Activated B cell treated with CpG ODN at 0.5 μM for 24 hours (primary cell): ENCODE measurements at regions not wholly inside any gene's neighbourhood (a gene's known extent, or its start where the extent isn't known, plus 50 kb on each side); places are given as distances from the start of the nearest gene placed in this dataset.

Experiments
- ATAC-seq: fragments of 200-7000 bp; cut with Tn5 transposase; one replicate; pipeline ENCODE4 v1.10.0; 2021; ENCODE audit warnings: low read depth, mild to moderate bottlenecking, moderate library complexity
- CTCF ChIA-PET: fragments of 350-600 bp; sonication (Branson Sonifier 250); formaldehyde crosslinking; loops from one replicate; lab custom pipeline; 2021; ENCODE audit warnings: antibody characterized with exemption; lab: Charles Lee
- POLR2A ChIA-PET: fragments of 350-600 bp; sonication (Branson Sonifier 250); formaldehyde crosslinking; loops from one replicate; lab custom pipeline; 2021; ENCODE audit warnings: antibody characterized with exemption; lab: Charles Lee
- DNase-seq: peaks from one replicate; pipeline ENCODE4 v3.0.0; 2022
- H3K27ac Mint-ChIP-seq: one replicate; pipeline ENCODE4 v1.8.0; 2020; ENCODE audit warnings: mixed read lengths
- H3K27me3 Mint-ChIP-seq: one replicate; pipeline ENCODE4 v1.8.0; 2021; ENCODE audit warnings: mixed read lengths
- H3K36me3 Mint-ChIP-seq: one replicate; pipeline ENCODE4 v1.8.0; 2021; ENCODE audit warnings: low read depth, mixed read lengths
- H3K4me1 Mint-ChIP-seq: one replicate; pipeline ENCODE4 v1.8.0; 2021; ENCODE audit warnings: mixed read lengths
- H3K4me3 Mint-ChIP-seq: one replicate; pipeline ENCODE4 v1.8.0; 2020; ENCODE audit warnings: mild to moderate bottlenecking, mixed read lengths
- H3K9me3 Mint-ChIP-seq: one replicate; pipeline ENCODE4 v1.8.0; 2020; ENCODE audit warnings: mixed read lengths
- CTCF ChIP-seq: fragments of 200-600 bp; IDR thresholded peaks from one replicate; pipeline ENCODE4 v1.8.0; 2022; ENCODE audit warnings: antibody characterized with exemption, mild to moderate bottlenecking
- intact Hi-C: fragments of 100-400 bp; cut with micrococcal nuclease; formaldehyde crosslinking; loops from one replicate; pipeline ENCODE4 v1.15.1; 2024

GRCh38 chr13:53743906-53744305 is 715.3 kb downstream of the OLFM4 start:
- no peak for ATAC-seq
- Mint-ChIP-seq H3K27me3 (no peaks in the 10 kb centered on the region), H3K36me3 (no peaks in the 10 kb centered on the region), H3K27ac (no peak overlapping the region), H3K9me3 (peaks cover 8% of the 10 kb centered on the region), H3K4me3 (no peak overlapping the region), H3K4me1 (no peaks in the 10 kb centered on the region)
- no peak for DNase-seq
- TF ChIP-seq CTCF, result no peak
- ChIA-PET POLR2A (no interaction called here), CTCF (no interaction called here)
- intact Hi-C loops, result no loop called here

- TF ChIP-seq CTCF, result no peak
- no peak for DNase-seq
These were observed 719.2 kb downstream of the OLFM4 start for GRCh38 chr13:53747825-53748224.

GRCh38 chr13:53749306-53749705 is 720.7 kb downstream of the OLFM4 start:
- no peaks in the 10 kb centered on the region for H3K4me1 Mint-ChIP-seq
- POLR2A ChIA-PET, result no interaction called here
- H3K36me3 Mint-ChIP-seq, result no peaks in the 10 kb centered on the region
- ATAC-seq (no peak), DNase-seq (no peak)
- no peak overlapping the region for H3K4me3 Mint-ChIP-seq
- H3K27me3 Mint-ChIP-seq, result no peaks in the 10 kb centered on the region
- H3K27ac Mint-ChIP-seq, result no peak overlapping the region
- H3K9me3 Mint-ChIP-seq, result peaks cover 4% of the 10 kb centered on the region
- intact Hi-C loops, result no loop called here
- TF ChIP-seq CTCF, result no peak
- CTCF ChIA-PET, result no interaction called here

More at GRCh38 chr13:53747825-53748224, 719.2 kb downstream of the OLFM4 start:
- peaks cover 9% of the 10 kb centered on the region for H3K9me3 Mint-ChIP-seq
- ATAC-seq, result no peak
- H3K4me1 Mint-ChIP-seq, result no peaks in the 10 kb centered on the region
- H3K36me3 Mint-ChIP-seq, result no peaks in the 10 kb centered on the region
- intact Hi-C loops, result no loop called here
- POLR2A ChIA-PET, result no interaction called here
- no peak overlapping the region for H3K27ac Mint-ChIP-seq
- CTCF ChIA-PET, result no interaction called here
- no peak overlapping the region for H3K4me3 Mint-ChIP-seq
- H3K27me3 Mint-ChIP-seq, result no peaks in the 10 kb centered on the region

GRCh38 chr13:53759016-53759415 is 730.4 kb downstream of the OLFM4 start:
- no peak for TF ChIP-seq CTCF
- ATAC-seq (no peak), DNase-seq (no peak)
- Mint-ChIP-seq H3K4me3 (no peak overlapping the region), H3K27ac (no peak overlapping the region), H3K27me3 (no peaks in the 10 kb centered on the region), H3K4me1 (no peaks in the 10 kb centered on the region), H3K36me3 (no peaks in the 10 kb centered on the region), H3K9me3 (peaks cover 7% of the 10 kb centered on the region)
- POLR2A ChIA-PET, result no interaction called here
- intact Hi-C loops, result no loop called here
- CTCF ChIA-PET, result no interaction called here

- CTCF ChIA-PET, result no interaction called here
- Mint-ChIP-seq H3K27me3 (no peaks in the 10 kb centered on the region), H3K4me3 (no peak overlapping the region), H3K4me1 (no peaks in the 10 kb centered on the region), H3K9me3 (peaks cover 3% of the 10 kb centered on the region), H3K36me3 (no peaks in the 10 kb centered on the region), H3K27ac (no peak overlapping the region)
- intact Hi-C loops, result no loop called here
- DNase-seq (no peak), ATAC-seq (no peak)
- POLR2A ChIA-PET, result no interaction called here
- TF ChIP-seq CTCF, result no peak
These were observed 747.2 kb downstream of the OLFM4 start for GRCh38 chr13:53775807-53776206.
